ENCODE measurements at regions not wholly inside any gene's neighbourhood (a gene's known extent, or its start where the extent isn't known, plus 50 kb on each side); places are given as distances from the start of the nearest gene placed in this dataset.

GRCh38 chr4:144574509-144574908 is 71.4 kb upstream of the HHIP start:
- CTCF ChIA-PET = interaction anchor here (2.6 kb wide), 1 partner anchor 9 kb away, joined by 9 read pairs; no protein-coding TSS in a partner anchor
- DNase-seq (ENCODE audit: extremely low spot score) = no peak
- no peak for TF ChIP-seq CTCF (IDR thresholded peaks at IDR 0.05; ENCODE audit: control extremely low read depth, extremely low read depth, low read depth, missing control alignments)
- POLR2A ChIA-PET = no interaction called here

GRCh38 chr4:144575181-144575580 is 70.8 kb upstream of the HHIP start:
- peak; percentile 7 for TF ChIP-seq CTCF (IDR thresholded peaks at IDR 0.05; ENCODE audit: control extremely low read depth, extremely low read depth, low read depth, missing control alignments)
- no peak for DNase-seq (ENCODE audit: extremely low spot score)
- POLR2A ChIA-PET = no interaction called here
- CTCF ChIA-PET = interaction anchor here (2.6 kb wide), 1 partner anchor 10 kb away, joined by 9 read pairs; no protein-coding TSS in a partner anchor

- no peak for DNase-seq (ENCODE audit: extremely low spot score)
- ChIA-PET POLR2A (no interaction called here), CTCF (interaction anchor here (1.5 kb wide), 1 partner anchor 8 kb away, joined by 3 read pairs; no protein-coding TSS in a partner anchor)
- no peak for TF ChIP-seq CTCF (IDR thresholded peaks at IDR 0.05; ENCODE audit: control extremely low read depth, extremely low read depth, low read depth, missing control alignments)
These were observed 67.3 kb upstream of the HHIP start for GRCh38 chr4:144578681-144579080.

- TF ChIP-seq CTCF (IDR thresholded peaks at IDR 0.05; ENCODE audit: control extremely low read depth, extremely low read depth, low read depth, missing control alignments) = no peak
- ChIA-PET POLR2A (no interaction called here), CTCF (interaction anchor here (1.5 kb wide), 1 partner anchor 9 kb away, joined by 3 read pairs; no protein-coding TSS in a partner anchor)
- DNase-seq (ENCODE audit: extremely low spot score) = no peak
These were observed 66.4 kb upstream of the HHIP start for GRCh38 chr4:144579411-144580030.

GRCh38 chr4:144580430-144580829 is 65.5 kb upstream of the HHIP start:
- POLR2A ChIA-PET = no interaction called here
- CTCF ChIA-PET = no interaction called here
- no peak for DNase-seq (ENCODE audit: extremely low spot score)
- TF ChIP-seq CTCF (IDR thresholded peaks at IDR 0.05; ENCODE audit: control extremely low read depth, extremely low read depth, low read depth, missing control alignments) = no peak

GRCh38 chr4:144582105-144582850 is 63.7 kb upstream of the HHIP start:
- ChIA-PET CTCF (no interaction called here), POLR2A (no interaction called here)
- DNase-seq (ENCODE audit: extremely low spot score) = no peak
- no peak for TF ChIP-seq CTCF (IDR thresholded peaks at IDR 0.05; ENCODE audit: control extremely low read depth, extremely low read depth, low read depth, missing control alignments)
